Astrocyte (in vitro differentiated cells and primary cell): ENCODE measurements at regions not wholly inside any gene's neighbourhood (a gene's known extent, or its start where the extent isn't known, plus 50 kb on each side); places are given as distances from the start of the nearest gene placed in this dataset.

Experiments used
- EZH2 ChIP-seq: IDR thresholded peaks from 2 replicates; pipeline ENCODE4 v1.6.1; 2012; ENCODE audit warnings: mild to moderate bottlenecking, low read length, inconsistent platforms; ENCODE audit not compliant: insufficient read depth
- TF ChIP-seq, protein P1 (sequence below): IDR thresholded peaks from 2 replicates; pipeline ENCODE4 v1.5.1; 2011; ENCODE audit warnings: low read depth, mild to moderate bottlenecking, inconsistent platforms, low read length, moderate library complexity; ENCODE audit not compliant: insufficient read depth

DNA sequence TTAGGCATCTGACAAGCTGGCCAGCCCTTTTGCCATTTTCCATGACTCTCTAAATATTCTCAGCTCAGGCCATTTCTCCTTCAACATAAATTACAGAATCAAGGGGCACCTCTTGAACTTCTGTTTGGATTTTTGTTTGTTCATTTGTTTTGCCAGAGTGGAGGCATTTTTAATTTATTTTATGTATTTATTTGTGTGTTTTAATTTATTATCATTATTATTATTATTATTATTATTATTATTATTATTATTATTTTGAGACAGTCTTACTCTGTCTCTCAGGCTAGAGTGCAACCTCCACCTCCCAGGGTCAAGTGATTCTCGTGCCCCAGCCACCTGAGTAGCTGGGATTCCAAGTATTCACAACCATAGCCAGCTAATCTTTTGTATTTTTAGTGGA lies 1578.0 kb downstream of the CDH8 start:
- TF ChIP-seq, protein P1, sequence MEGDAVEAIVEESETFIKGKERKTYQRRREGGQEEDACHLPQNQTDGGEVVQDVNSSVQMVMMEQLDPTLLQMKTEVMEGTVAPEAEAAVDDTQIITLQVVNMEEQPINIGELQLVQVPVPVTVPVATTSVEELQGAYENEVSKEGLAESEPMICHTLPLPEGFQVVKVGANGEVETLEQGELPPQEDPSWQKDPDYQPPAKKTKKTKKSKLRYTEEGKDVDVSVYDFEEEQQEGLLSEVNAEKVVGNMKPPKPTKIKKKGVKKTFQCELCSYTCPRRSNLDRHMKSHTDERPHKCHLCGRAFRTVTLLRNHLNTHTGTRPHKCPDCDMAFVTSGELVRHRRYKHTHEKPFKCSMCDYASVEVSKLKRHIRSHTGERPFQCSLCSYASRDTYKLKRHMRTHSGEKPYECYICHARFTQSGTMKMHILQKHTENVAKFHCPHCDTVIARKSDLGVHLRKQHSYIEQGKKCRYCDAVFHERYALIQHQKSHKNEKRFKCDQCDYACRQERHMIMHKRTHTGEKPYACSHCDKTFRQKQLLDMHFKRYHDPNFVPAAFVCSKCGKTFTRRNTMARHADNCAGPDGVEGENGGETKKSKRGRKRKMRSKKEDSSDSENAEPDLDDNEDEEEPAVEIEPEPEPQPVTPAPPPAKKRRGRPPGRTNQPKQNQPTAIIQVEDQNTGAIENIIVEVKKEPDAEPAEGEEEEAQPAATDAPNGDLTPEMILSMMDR = no peak
- TF ChIP-seq EZH2 = no peak
